ENCODE measurements at regions not wholly inside any gene's neighbourhood (a gene's known extent, or its start where the extent isn't known, plus 50 kb on each side); places are given as distances from the start of the nearest gene placed in this dataset.

DNA sequence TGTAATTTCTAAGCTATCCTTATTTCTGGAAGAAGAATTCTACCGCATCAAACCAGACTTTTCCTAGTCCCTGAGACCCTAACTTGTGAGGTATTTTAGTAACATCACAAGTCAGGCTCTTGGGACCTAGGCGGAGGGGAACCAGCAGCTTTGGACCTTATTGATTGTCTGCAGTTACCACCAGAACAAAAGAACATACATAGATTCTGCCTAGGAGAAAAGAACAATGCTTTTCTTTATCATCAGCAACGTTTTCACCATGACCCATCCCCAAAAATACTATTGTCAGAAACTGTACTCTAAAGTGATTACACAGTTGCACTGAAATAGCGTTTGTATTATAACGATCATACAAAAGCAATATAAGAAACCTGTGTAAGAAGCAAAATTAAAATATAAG lies 860.4 kb downstream of the USP25 start:
- TF ChIP-seq, protein P1, sequence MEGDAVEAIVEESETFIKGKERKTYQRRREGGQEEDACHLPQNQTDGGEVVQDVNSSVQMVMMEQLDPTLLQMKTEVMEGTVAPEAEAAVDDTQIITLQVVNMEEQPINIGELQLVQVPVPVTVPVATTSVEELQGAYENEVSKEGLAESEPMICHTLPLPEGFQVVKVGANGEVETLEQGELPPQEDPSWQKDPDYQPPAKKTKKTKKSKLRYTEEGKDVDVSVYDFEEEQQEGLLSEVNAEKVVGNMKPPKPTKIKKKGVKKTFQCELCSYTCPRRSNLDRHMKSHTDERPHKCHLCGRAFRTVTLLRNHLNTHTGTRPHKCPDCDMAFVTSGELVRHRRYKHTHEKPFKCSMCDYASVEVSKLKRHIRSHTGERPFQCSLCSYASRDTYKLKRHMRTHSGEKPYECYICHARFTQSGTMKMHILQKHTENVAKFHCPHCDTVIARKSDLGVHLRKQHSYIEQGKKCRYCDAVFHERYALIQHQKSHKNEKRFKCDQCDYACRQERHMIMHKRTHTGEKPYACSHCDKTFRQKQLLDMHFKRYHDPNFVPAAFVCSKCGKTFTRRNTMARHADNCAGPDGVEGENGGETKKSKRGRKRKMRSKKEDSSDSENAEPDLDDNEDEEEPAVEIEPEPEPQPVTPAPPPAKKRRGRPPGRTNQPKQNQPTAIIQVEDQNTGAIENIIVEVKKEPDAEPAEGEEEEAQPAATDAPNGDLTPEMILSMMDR (IDR thresholded peaks at IDR 0.05 in 8 of 11, conservative IDR thresholded peaks at IDR 0.05 in 3 of 11): no peak
- TF ChIP-seq POLR2A (IDR thresholded peaks at IDR 0.05) (no peak), POLR2AphosphoS5 (IDR thresholded peaks at IDR 0.05) (no peak)

All from spleen (tissue), 7 donors.